Lower leg skin (tissue), 3 donors: ENCODE measurements at regions not wholly inside any gene's neighbourhood (a gene's known extent, or its start where the extent isn't known, plus 50 kb on each side); places are given as distances from the start of the nearest gene placed in this dataset.

Experiments used
- POLR2A ChIP-seq, 2 donors: fragments of 450-650 bp; IDR thresholded peaks; one replicate each; pipeline ENCODE4 v1.6.1; 2016 to 2017; ENCODE audit warnings: antibody characterized with exemption in 2 of 2, mild to moderate bottlenecking in 1 of 2, moderate library complexity in 1 of 2
- TF ChIP-seq, protein P1 (sequence below), 3 donors: fragments of 450-650 bp; IDR thresholded peaks; one replicate each; pipeline ENCODE4 v1.5.1; 2016; ENCODE audit warnings: antibody characterized with exemption in 3 of 3, mild to moderate bottlenecking in 3 of 3, moderate library complexity in 2 of 3

DNA sequence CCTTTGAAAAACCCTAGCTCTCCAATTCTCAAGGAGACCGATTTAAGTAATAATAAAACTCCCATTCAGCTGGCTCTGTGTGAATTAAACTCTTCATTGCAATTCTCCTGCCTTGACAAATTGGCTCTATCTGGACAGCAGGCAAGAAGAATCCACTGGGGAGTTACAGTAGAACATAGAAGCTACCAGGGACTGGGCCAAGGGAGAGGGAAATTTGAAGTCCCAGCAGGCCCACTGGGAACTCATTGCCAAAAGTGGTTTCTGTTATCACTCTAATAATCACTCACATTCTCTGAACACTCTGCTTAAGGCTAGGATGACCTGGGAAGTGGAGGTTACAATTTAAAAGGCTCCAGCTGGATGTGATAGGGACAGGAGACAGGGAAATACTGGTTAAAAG, 384.5 kb upstream of the CCDC196 start:
- TF ChIP-seq, protein P1, sequence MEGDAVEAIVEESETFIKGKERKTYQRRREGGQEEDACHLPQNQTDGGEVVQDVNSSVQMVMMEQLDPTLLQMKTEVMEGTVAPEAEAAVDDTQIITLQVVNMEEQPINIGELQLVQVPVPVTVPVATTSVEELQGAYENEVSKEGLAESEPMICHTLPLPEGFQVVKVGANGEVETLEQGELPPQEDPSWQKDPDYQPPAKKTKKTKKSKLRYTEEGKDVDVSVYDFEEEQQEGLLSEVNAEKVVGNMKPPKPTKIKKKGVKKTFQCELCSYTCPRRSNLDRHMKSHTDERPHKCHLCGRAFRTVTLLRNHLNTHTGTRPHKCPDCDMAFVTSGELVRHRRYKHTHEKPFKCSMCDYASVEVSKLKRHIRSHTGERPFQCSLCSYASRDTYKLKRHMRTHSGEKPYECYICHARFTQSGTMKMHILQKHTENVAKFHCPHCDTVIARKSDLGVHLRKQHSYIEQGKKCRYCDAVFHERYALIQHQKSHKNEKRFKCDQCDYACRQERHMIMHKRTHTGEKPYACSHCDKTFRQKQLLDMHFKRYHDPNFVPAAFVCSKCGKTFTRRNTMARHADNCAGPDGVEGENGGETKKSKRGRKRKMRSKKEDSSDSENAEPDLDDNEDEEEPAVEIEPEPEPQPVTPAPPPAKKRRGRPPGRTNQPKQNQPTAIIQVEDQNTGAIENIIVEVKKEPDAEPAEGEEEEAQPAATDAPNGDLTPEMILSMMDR (IDR thresholded peaks at IDR 0.05) = no peak
- TF ChIP-seq POLR2A (IDR thresholded peaks at IDR 0.05) = no peak
